ENCODE measurements at regions not wholly inside any gene's neighbourhood (a gene's known extent, or its start where the extent isn't known, plus 50 kb on each side); places are given as distances from the start of the nearest gene placed in this dataset.
"Not testable (repeated sequence)": the region's sequence is repeated elsewhere in the genome, so short reads cannot be mapped to it uniquely, and the experiment has no call there.

DNA sequence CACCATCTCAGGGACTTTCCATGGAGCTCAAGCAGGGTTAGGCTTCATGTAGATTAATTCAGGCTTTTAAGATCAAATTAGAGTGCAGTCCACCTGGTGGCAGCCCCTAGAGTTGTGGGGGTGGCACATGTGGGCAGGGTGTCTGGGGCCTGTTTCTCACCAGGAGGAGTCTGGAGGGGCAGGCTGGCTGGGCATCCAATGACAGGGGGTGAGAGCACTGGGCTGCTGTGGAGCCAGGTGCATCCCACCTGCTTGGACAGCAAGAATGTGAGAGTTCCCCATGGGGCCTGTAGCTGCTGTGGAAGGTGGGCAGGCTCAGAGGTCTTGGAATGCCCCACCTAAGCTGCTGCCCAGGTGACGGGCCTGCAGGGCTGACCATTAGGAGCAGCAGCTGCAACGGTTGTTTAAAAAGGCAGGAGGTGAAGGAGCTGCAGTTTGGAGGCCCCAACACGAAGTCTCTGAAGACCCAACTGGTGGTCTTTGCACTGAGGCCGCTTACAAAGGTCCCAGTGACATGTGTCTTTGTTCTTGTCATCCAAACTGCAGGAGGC lies 686.3 kb upstream of the HS6ST1 start:
- no peak for DNase-seq

DNA sequence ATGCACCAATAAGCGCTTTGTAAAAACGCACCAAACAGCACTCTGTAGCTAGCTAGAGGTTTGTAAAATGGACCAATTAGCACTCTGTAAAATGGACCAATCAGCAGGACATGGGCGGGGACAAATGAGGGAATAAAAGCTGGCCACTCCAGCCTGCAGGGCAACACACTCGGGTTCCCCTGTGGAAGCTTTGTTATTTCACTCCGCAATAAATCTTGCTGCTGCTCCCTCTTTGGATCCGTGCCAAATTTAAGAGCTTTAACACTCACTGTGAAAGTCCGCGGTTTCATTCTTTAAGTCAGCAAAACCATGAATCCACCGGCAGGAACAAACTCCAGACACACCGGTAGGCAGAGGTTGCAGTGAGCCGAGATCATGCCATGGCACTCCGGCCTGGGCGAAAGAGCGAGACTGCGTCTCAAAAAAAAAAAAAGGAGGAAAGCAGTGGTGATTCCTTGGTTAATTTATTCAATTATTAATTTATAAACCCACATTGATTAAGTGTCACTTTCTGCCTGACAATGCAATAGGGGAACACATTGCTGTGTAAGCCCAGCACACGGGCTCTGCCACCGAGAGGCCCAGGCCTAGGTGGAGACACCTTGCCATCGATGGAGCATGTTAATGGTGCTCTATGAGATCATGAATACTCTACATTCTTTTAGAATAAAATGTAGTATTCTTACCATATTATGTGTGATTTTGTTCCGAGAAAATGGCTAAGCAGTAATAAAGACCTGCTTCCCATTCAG lies 687.6 kb upstream of the HS6ST1 start:
- no peak for DNase-seq

DNA sequence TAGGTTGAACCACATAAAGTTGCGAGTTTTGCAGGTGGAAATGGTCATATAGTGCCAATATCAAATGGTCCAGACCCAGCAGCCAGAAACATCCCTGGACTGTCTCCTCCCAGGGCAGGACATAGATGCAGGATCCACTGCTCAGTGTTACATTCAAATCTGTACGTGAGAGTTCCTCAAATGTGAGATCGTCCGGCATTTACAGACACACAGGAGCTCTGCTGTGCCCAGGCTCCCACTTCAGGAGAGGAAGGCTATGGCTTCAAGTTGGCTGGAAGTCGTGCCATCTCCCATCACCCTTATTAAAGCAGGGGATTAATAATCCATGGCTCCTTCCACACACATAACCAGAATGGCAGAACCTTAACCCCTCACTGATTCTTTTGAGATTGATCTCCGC lies 688.2 kb upstream of the HS6ST1 start:
- DNase-seq = no peak

DNA sequence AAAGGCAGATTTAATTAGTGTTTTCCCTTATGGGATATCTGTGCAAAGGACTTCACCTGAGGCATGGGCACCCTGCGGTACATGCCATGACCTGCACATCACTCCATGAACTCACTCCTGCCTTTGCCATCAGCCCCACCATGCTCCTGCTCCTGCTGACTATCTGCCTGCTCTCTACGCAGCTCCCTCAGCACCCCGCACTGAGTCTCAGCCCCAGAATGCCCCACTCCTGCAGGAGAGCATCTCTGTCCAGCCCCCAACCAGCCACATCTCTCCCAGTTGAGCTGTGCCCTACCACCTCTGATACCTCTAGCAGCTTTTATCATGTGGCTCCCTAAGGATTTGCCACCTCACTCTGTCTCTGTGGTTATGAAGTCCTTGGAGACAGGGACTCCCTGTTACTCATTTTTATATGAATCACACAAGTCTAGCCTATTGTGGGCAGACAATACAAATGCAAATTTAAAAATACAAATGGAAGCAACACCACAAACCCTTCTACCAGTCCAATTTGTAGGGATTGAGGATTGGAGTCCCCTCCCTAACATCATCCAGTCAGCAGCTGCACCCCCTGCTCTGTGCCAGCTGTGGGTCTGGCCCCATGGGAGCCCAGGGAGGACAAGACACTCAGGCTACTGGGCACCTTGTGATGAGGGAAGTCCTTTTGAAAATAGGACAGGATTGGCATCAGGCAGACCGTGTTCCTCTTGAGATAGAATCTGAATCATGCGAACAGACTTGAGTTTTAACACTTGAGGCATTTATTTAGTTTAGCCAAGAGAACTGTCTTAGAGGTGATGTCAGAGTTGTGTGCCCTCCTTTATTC lies 689.6 kb upstream of the HS6ST1 start:
- no peak for DNase-seq

DNA sequence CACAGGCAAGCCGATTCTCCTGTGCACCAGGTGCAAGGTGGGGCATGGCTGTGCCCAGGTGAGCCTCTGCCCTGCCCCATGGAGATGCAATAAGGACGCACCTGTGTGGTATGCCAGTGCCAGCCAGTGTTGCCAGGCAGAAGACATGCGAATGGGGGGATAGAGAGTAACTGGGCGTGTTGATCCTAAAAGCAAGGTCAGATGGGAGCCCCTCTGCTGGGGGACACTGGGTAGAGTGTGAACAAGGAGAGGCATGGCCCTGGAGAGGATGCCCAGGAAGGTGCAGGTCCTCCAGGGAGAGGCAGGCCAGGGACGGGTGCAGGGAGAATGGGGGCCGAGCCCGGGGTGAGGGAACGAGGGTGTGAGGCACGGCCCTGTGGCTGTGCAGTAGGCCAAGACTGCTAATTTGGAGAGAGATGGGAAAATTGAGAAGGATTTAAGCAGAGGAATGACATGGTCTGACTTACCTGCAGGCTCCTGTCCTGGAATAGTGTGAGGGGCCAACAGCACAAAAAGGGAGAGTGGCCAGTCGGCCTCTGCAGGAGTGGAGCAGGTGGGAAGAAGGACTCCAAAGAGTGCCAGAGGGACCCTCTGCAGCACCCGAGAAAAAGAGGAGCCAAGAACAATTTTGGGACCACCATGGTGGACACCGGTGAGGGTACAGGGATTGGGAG lies 690.4 kb upstream of the HS6ST1 start:
- no peak for DNase-seq

DNA sequence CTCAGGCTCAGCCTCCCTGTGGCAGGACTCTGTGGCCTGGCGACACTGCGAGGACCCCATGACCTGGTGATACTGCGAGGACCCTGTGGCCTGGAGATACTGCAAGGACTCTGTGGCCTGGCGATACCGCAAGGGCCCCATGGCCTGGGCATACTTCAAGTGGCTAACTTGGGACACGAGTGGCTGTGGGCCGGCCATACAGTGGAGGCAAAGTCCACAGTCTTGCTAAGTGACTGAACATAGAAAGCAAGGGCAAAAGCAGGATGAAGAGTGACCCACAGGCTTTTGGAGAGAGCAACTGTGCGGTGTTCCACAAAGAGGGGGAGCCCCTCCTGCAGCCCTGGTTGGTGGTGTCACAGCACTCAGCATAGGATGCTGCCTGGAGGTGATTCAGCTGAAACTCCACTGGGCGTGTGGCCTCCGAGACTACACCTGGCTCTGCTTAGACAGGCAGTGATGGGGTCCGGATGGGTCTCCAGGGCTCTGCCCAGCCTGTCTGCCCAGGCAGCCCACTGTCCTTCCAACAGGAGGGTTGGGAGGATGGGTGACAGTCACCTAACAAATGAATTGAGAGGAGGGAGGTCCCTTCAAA lies 691.0 kb upstream of the HS6ST1 start:
- no peak for DNase-seq

DNA sequence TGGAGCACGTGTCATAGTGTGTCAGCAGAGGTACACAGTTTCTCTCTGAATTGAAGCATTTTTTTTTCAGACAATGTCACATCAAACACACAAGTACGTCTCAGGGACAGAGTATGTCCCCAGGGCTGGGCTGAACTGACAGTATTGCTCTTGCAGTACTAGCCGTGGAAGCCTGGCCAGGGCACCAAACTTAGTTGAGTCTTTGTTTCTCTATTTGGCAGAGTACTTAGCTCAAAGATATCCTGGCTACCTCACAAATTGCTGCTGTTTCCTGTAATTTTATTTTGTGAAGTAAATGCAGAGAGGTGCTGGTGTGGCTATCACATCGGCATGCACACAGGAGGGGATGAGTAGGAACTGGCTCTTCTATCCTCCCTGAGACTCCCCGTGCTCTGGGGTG lies 691.6 kb upstream of the HS6ST1 start:
- DNase-seq = no peak

DNA sequence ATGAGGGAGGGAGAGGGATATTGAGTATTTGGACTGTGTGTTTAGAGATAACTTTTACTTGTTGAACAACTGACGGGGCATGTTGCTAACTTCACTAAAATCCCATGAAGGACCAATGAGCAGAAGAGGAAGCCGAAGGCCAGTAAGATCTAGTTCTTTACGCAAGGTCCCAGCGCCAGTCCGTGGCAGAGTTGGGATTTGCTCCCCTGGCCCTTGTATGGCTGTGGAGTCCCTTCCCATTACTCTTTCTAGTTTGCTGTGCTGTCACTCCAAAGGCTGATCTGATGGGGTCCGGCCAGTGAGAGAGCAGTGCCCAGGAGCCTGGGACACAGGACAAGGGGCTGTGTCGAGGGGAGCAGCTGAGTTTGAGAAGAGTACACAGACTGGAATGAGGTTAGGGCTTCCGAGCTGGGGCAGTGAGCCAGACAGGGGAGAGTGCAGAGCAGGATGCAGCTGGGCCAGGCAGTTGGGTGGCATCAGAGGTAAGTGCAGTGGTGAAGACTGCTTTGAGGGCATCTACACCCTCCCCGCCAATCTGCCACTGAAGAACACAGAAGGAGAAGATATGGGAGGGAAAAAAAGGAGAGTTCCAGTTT lies 692.9 kb upstream of the HS6ST1 start:
- no peak for DNase-seq

DNA sequence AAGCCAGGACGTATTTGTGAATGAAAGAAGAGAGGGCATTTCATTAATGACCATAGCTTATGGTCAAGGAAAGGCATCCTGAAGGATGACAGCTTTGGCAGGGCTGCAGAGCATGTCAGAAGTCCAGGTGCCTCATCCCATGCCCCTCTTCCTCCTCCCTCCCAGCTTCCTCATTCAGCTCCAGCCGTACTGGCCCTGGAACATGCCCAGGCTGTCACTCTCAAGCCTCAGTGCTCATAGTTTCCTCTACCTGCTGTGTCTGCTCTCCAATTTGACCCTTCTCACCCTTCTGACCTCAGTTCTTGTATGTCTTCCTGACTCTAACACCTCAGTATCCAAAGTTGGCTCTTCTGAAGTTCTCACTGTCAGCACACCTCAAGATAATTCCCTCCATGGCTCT lies 695.8 kb upstream of the HS6ST1 start:
- DNase-seq = no peak

DNA sequence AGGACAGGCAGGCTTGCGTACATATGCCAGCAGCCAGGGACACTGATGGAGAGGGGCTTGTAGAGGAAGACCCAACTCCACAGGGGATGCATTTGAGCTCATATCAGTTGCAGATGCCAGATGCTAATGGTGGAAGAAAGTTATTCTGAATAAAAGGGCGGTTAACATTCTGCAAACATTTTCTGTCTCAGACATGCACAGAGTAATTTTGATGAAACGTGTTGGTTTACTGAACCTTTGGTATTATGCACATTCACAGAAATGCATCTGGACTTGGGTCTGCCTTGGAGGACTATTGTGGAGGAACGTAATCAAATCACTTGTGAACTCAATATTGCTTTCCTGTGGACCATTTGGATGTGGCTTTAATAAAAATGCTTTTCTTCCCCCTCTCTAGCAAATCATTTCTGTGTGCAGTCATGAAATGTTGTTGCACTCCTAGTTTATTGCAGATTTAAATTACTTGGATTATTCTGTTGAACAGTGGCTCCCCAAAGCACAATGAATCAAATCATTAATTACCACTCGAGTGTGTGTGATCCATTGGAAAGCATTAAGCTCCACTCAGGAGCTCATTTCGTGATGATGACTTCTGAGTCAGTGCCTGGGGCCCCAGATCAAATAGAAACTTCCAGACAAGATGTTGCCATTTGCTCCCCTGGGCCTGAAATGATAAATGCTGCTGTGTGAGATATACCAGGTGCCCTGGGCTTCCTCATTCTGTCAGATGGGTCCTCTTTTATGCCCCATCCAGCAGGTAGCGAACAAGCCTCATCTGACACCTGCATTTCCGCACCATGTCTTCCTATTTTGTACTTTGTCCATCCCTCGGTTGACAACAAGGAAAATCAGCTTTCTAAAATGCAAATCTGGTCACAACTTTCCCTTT lies 697.0 kb upstream of the HS6ST1 start:
- DNase-seq = no peak

DNA sequence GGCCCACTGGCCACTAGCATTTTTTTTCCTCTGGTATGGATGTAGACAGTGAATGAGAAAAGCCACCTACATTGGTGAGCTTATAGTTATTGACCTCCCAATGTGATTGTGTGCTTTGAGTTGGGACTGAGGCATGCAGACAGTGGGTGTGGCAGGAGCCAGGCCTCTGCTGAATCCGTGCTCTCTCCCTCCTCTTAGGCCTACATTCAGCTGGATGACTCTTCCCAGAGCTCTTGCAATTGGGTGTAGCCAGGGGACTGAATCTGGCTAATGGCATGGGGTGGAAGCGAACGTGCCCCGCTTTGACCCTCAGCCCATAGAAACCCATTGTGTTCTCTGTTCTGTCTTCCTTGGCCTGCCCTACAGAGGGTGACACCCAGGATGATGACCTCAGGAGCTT lies 698.3 kb upstream of the HS6ST1 start:
- DNase-seq = no peak

DNA sequence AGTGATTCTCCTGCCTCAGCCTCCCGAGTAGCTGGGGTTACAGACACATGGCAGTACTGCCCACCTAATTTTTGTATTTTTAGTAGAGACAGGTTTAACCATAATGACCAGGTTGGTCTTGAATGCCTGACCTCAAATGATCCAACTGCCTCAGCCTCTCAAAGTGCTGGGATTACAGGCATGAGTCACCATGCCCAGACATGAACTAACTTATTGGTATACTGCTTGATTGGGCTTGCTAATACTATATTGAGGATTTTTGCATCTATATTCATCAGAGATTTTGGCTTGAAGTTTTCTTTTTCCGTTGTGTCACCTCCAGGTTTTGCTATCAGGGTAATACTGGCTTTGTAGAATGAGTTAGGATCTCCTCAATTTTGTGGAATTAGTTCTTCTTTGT lies 706.1 kb upstream of the HS6ST1 start:
- DNase-seq = no peak

DNA sequence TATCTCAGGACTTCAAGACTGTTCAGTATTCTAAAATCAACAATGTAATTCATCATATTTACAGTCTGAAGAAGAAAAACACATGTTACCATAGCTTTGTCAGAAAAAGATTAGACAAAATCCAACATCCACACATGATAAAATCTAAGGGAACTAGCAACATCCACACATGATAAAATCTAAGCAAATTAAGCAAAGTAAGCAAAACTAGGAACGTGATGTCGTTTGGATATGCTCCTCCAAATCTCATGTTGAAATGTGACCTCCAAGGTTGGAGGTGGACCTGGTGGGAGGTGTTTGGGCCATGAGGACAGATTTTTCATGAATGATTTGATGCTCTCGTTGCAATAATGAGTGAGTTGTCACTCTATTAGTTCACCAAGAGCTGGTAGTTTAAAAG lies 717.3 kb upstream of the HS6ST1 start:
- DNase-seq = no peak

DNA sequence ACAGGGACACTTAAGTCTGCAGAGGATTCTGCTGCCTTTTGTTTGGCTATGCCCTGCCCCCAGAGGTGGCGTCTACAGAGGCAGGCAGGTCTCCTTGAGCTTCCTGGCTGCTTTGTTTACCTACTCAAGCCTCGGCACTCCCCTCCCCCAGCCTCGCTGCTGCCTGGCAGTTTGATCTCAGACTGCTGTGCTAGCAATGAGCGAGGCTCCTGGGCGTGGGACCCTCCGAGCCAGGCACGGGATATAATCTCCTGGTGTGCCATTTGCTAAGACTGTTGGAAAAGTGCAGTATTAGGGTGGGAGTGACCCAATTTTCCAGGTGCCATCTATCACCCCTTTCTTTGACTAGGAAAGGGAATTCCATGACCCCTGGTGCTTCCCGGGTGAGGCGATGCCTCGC lies 725.0 kb upstream of the HS6ST1 start:
- not testable (repeated sequence) for DNase-seq

DNA sequence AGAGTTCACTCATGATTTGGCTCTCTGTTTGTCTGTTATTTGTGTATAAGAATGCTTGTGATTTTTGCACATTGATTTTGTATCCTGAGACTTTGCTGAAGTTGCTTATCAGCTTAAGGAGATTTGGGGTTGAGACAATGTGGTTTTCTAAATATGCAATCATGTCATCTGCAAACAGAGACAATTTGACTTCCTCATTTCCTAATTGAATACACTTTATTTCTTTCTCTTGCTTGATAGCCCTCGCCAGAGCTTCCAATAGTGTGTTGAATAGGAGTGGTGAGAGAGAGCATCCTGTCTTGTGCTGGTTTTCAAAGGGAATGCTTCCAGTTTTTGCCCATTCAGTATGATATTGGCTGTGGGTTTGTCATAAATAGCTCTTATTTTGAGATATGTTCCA lies 727.8 kb upstream of the HS6ST1 start:
- DNase-seq = not testable (repeated sequence)

DNA sequence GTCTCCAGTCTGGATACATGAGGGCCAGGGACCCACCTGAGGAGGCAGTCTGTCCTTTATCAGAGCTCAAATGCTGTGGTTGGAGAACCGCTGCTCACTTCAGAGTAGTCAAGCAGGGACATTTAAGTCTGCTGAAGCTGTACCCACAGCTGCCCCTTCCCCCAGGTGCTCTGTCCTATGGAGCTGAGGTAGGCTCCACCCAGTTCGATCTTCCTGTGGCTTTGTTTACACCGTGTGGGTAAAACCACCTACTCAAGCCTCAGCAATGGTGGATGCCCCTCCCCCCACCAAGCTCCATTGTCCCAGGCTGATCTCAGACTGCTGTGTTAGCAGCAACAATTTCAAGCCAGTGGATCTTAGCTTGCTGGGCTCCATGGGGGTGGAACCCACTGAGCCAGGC lies 731.4 kb upstream of the HS6ST1 start:
- DNase-seq = no peak

DNA sequence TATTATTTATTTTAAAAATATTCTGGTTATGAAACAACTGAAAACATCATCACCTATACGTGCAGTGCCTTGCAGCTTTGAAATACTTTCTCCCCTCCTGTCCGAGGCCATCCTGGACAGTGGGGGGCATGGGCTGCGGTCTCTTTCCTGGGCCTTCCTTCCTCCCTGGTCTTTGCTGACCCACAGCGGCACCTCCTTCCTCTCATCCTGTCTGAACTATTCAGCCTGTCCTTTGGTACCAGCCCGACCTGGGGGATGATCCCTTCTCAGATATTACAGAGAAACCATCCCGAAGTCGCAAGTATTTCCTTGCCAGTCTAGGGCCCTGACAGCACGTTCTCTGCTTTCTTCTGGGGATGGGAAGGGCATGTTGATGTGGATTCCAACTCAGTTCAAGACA lies 736.6 kb upstream of the HS6ST1 start:
- no peak for DNase-seq

DNA sequence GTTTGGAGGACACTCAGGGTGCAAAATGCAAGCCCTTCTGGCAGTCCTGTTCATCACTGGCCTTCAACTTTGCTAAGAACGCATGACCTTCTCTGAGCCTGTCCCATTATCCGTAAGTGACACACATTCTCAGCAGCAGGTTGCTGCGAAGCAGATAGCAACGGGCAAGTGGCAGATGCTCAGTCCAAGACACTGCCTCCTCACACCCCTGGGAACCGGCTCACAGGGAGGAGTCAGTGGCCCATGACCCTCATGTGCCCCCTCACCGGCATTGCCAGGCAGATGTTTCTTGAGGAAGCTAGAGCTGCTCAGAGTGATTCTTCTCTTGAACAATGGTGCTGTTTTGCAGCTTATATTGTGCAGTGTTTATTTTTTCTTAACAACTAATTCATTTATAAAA lies 737.2 kb upstream of the HS6ST1 start:
- no peak for DNase-seq

DNA sequence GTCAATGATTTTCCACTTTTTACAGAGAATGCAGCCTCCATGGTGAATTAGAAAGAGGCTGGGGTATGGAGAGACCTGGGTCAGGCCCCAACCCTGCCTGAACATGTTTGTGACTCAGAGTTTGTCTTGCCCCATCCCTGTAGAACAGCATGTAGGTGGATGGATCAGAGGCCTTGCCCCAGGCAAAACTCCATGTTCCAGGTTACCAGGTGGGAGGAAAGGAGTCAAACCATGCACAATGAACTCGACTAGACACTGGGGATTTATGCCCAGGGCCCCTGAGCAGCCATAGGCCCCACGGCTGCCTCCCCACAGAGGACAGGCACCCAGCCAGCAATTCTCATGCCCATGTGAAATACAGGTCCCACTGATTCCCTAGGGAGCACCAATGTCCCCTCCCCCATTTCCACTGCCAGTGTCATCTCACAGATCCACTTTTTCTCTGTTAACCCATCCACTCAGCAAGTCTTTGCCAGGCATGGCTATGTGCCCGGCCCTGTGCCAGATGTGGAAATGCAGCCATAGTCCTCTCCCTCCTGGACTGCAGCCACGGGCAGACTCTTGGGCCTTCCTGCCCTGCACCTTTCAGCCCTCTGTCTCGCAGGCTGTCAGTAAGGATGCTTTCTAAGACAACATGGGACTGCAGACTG lies 737.8 kb upstream of the HS6ST1 start:
- no peak for DNase-seq

DNA sequence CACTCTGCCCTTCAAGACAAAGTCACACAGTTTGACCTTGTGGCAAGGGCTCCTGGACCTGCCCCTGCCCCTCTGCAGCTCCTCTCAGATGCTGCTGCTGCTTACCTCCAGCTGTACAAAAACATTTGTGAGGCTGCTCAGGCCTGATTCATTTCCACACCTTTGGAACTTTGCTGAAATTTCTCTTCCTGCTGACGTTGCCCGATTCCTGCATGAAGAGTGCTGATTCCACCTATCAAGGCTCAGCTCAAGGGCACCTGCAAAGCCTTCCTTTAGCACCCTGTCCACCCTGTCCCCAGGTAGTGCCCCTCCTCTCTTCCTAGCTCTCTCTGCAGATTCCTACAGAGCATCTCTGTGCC lies 738.3 kb upstream of the HS6ST1 start:
- no peak for DNase-seq

DNA sequence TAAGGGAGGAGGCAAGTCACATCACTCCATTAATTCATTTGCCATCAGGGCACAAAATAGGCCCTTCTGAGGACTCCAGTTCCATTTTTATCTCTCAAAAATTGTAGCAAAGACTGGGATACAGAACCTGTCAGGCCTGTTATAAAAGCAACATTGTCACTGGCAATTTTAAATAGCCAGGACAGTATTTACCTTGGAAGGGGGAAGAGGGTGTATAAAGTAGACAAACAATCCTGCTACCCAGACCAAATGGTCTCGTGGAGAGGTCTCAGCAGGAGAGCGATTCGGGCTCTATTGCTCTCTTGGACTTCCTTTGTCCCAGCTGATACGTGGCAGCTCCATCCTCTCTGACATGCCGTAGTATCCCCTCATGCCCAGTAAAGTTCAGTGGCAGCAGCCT lies 740.3 kb upstream of the HS6ST1 start:
- no peak for DNase-seq

All from stimulated activated CD4-positive, alpha-beta T cell treated with anti-CD3 and anti-CD28 coated beads, Interleukin-2, amount 100 ng/mL, for 24 hours (primary cell).